HCT116 (cell line): ENCODE measurements at regions not wholly inside any gene's neighbourhood (a gene's known extent, or its start where the extent isn't known, plus 50 kb on each side); places are given as distances from the start of the nearest gene placed in this dataset.

Experiments
- ATAC-seq: fragments of 200-7000 bp; cut with Tn5 transposase; 2 replicates; pipeline ENCODE4 v1.9.1; 2020; ENCODE audit warnings: mild to moderate bottlenecking, moderate library complexity
- BruUV-seq: library from RNA; stranded (reverse); fragments of 400-500 nt; replicated peaks from 2 replicates; lab custom pipeline; 2021; lab: Mats Ljungman, UMichigan
- CTCF ChIA-PET: fragments of 300-600 bp; sonication (Branson Sonifier 250); formaldehyde crosslinking; loops from one replicate; lab custom pipeline; 2021; ENCODE audit warnings: antibody characterized with exemption; lab: Charles Lee
- POLR2A ChIA-PET: fragments of 300-600, 350-600 bp; sonication (Branson Sonifier 250); formaldehyde crosslinking; loops from one replicate; lab custom pipeline; 2021; ENCODE audit warnings: antibody characterized with exemption; lab: Charles Lee
- RAD21 ChIA-PET, 2 experiments: fragments of 300-600 bp; sonication (Branson Sonifier 250); formaldehyde crosslinking; loops; one replicate each; lab custom pipeline; 2023; ENCODE audit warnings: low total read pairs in 2 of 2; ENCODE audit not compliant: uncharacterized antibody in 2 of 2, unreplicated experiment in 2 of 2, low non-redundant PET in 1 of 2; lab: Charles Lee
- DNase-seq: peaks from one replicate; pipeline ENCODE4 v3.0.0-alpha.2; 2010; ENCODE audit warnings: low read depth, low spot score
- H2AFZ ChIP-seq: fragments of 200-600 bp; shearing (Covaris generic), sonication (generic); 2 replicates; pipeline ENCODE4 v1.6.1; 2017; ENCODE audit warnings: low read depth, mixed run types, mixed read lengths, antibody characterized with exemption, low read length; ENCODE audit not compliant: poor library complexity, severe bottlenecking
- H3K27ac ChIP-seq: 2 replicates; pipeline ENCODE4 v1.5.1; 2012; ENCODE audit warnings: low read depth, low read length
- H3K27me3 ChIP-seq: fragments of 200-600 bp; sonication (generic); 2 replicates; pipeline ENCODE4 v1.6.1; 2016; ENCODE audit warnings: mixed run types, low read length, mixed read lengths; ENCODE audit not compliant: insufficient read depth
- H3K36me3 ChIP-seq, 2 experiments: fragments of 200-500 bp in 1 of 2; fragments of 200-600 bp in 1 of 2; sonication (Bioruptor generic) in 1 of 2; sonication (generic) in 1 of 2; 2 replicates each; pipeline versions ENCODE4 v1.5.1 to v1.6.1; 2014 to 2016; ENCODE audit warnings: low read length in 2 of 2, inconsistent platforms in 1 of 2, mixed read lengths in 1 of 2, mixed run types in 1 of 2; ENCODE audit not compliant: insufficient read depth in 2 of 2, control insufficient read depth in 1 of 2
- H3K4me1 ChIP-seq, 2 experiments: fragments of 200-600 bp in 1 of 2; sonication (generic) in 1 of 2; 2 replicates each; pipeline versions ENCODE4 v1.5.1 to v1.6.1; 2012 to 2017; ENCODE audit warnings: low read length in 2 of 2, inconsistent platforms in 1 of 2, mild to moderate bottlenecking in 1 of 2, mixed read lengths in 1 of 2, mixed run types in 1 of 2, moderate library complexity in 1 of 2; ENCODE audit not compliant: insufficient read depth in 2 of 2, control insufficient read depth in 1 of 2
- H3K4me2 ChIP-seq: fragments of 200-600 bp; sonication (generic); 2 replicates; pipeline ENCODE4 v1.6.1; 2017; ENCODE audit warnings: mixed run types, low read length, mixed read lengths
- H3K4me3 ChIP-seq, 2 experiments: fragments of 200-600 bp in 1 of 2; sonication (generic) in 1 of 2; replicated peaks in 1 of 2; 2 replicates each; pipeline ENCODE4 v1.5.1; 2011 to 2016; ENCODE audit warnings: low read length in 2 of 2, control low read depth in 1 of 2, low read depth in 1 of 2, mild to moderate bottlenecking in 1 of 2, mixed read lengths in 1 of 2, mixed run types in 1 of 2
- H3K79me2 ChIP-seq: fragments of 200-600 bp; sonication (generic); 2 replicates; pipeline ENCODE4 v1.6.1; 2017; ENCODE audit warnings: mild to moderate bottlenecking, mixed run types, low read length, moderate library complexity, mixed read lengths; ENCODE audit not compliant: insufficient read depth
- H3K9ac ChIP-seq: fragments of 200-600 bp; sonication (generic); 2 replicates; pipeline ENCODE4 v1.6.1; 2016; ENCODE audit warnings: low read length, mixed read lengths
- H3K9me2 ChIP-seq: fragments of 200-600 bp; sonication (generic), shearing (Covaris generic); 2 replicates; pipeline ENCODE4 v1.6.1; 2017; ENCODE audit warnings: mixed run types, mild to moderate bottlenecking, moderate library complexity; ENCODE audit not compliant: insufficient read depth
- H3K9me3 ChIP-seq, 2 experiments: fragments of 200-500 bp in 1 of 2; fragments of 200-600 bp in 1 of 2; sonication (Bioruptor generic) in 1 of 2; sonication (generic) in 1 of 2; 2 replicates each; pipeline ENCODE4 v1.6.1; 2014 to 2017; ENCODE audit warnings: low read length in 2 of 2, mixed read lengths in 2 of 2, inconsistent platforms in 1 of 2, low read depth in 1 of 2, mild to moderate bottlenecking in 1 of 2, mixed run types in 1 of 2, moderate library complexity in 1 of 2; ENCODE audit not compliant: control insufficient read depth in 1 of 2, insufficient read depth in 1 of 2
- H4K20me1 ChIP-seq: fragments of 200-600 bp; sonication (generic), shearing (Covaris generic); 2 replicates; pipeline ENCODE4 v1.6.1; 2017; ENCODE audit warnings: mixed run types, mild to moderate bottlenecking, moderate library complexity; ENCODE audit not compliant: insufficient read depth
- CEBPB ChIP-seq: IDR thresholded peaks from 2 replicates; pipeline ENCODE4 v1.6.1; 2012; ENCODE audit warnings: low read depth
- CTCF ChIP-seq, 3 experiments: fragments of 200-600 bp in 1 of 3; sonication (generic) in 1 of 3; IDR thresholded peaks in 2 of 3; conservative IDR thresholded peaks in 1 of 3; 2 replicates each; pipeline ENCODE4 v1.5.1; 2012 to 2017; ENCODE audit warnings: low read depth in 2 of 3, low read length in 2 of 3, antibody characterized with exemption in 1 of 3, borderline replicate concordance in 1 of 3, control low read depth in 1 of 3, mild to moderate bottlenecking in 1 of 3, mixed read lengths in 1 of 3, mixed run types in 1 of 3, moderate library complexity in 1 of 3; ENCODE audit not compliant: insufficient read depth in 1 of 3
- EGR1 ChIP-seq: IDR thresholded peaks from 2 replicates; pipeline ENCODE4 v1.6.1; 2012; ENCODE audit warnings: low read depth
- FOSL1 ChIP-seq: IDR thresholded peaks from 2 replicates; pipeline ENCODE4 v1.6.1; 2012; ENCODE audit warnings: low read depth
- POLR2AphosphoS5 ChIP-seq: IDR thresholded peaks from 2 replicates; pipeline ENCODE4 v1.6.1; 2011; ENCODE audit warnings: mild to moderate bottlenecking, low read depth, low read length, moderate library complexity
- RAD21 ChIP-seq: IDR thresholded peaks from 2 replicates; pipeline ENCODE4 v1.6.1; 2012; ENCODE audit warnings: low read depth, mild to moderate bottlenecking
- YY1 ChIP-seq: IDR thresholded peaks from 2 replicates; pipeline ENCODE4 v1.6.1; 2011; ENCODE audit warnings: low read length, low read depth, moderate library complexity, mild to moderate bottlenecking; ENCODE audit not compliant: insufficient replicate concordance; ENCODE audit errors: extremely low read depth
- ZBTB33 ChIP-seq: IDR thresholded peaks from 2 replicates; pipeline ENCODE4 v1.6.1; 2011; ENCODE audit warnings: mild to moderate bottlenecking, low read length, moderate library complexity; ENCODE audit not compliant: insufficient replicate concordance; ENCODE audit errors: extremely low read depth
- ZNF274 ChIP-seq: fragments of 200-500 bp; sonication (Bioruptor generic); IDR thresholded peaks from 2 replicates; pipeline ENCODE4 v1.6.1; 2014; ENCODE audit warnings: mild to moderate bottlenecking, low read depth, low read length, inconsistent platforms
- intact Hi-C: fragments of 100-400 bp; cut with micrococcal nuclease; formaldehyde crosslinking; loops from 2 replicates; pipeline ENCODE4 v1.10.0; 2022
- TF ChIP-seq, protein P1 (sequence below): IDR thresholded peaks from 2 replicates; pipeline ENCODE4 v1.6.1; 2012

DNA sequence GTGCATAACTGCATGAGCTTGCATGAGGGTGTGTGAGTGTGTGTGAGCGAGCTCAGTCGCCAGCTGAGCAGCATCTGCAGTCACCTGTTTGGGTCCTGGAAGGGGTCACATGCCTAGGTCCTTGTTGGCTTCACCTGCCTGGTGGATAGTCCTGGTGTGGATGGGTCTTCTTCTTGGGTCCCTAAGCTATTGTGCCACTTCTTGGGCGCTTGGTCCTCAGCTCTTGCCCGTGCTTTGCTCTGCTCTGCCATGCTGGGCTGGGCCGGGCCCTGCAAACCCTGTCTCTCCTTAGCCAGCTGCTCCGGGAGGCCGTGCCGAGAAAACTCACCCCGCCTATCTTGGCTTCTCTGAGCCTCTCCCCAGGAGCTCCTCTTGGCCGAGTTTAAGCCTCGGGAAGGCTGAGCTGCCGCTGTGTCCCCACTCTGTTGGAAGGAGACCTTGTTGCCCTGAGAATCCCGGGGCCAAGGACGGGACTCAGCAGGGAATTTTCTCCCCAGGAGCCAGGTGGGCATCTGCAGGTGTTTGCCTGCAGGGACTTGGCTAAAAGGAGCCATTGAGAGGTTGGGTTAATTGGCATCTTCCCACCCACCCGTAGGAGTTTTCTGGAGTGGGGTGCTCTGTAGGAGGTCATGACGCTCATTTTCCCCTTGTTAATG is 300.8 kb downstream of the NDUFA10 start:
- ATAC-seq (no peak), DNase-seq (no peak)
- no peaks in the 10 kb centered on the region; a peak in 1 of 4 replicates for H3K9me3 ChIP-seq
- H3K9ac ChIP-seq = no peak overlapping the region
- TF ChIP-seq ZNF274 (no peak), FOSL1 (no peak), CEBPB (no peak), RAD21 (no peak), YY1 (no peak), CTCF (IDR thresholded peaks at IDR 0.05 in 2 of 3, conservative IDR thresholded peaks at IDR 0.05 in 1 of 3; ENCODE audit: borderline replicate concordance in 1 of 3, insufficient read depth in 1 of 3, low read depth in 2 of 3, low read length in 2 of 3) (no peak), EGR1 (no peak), POLR2AphosphoS5 (no peak), ZBTB33 (no peak)
- TF ChIP-seq, protein P1, sequence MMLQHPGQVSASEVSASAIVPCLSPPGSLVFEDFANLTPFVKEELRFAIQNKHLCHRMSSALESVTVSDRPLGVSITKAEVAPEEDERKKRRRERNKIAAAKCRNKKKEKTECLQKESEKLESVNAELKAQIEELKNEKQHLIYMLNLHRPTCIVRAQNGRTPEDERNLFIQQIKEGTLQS = no peak
- no peaks in the 10 kb centered on the region for H4K20me1 ChIP-seq
- CTCF ChIA-PET = no interaction called here
- POLR2A ChIA-PET = no interaction called here
- H2AFZ ChIP-seq = no peak overlapping the region
- no peaks in the 10 kb centered on the region for H3K4me1 ChIP-seq
- RAD21 ChIA-PET = no interaction called here
- H3K9me2 ChIP-seq = no peaks in the 10 kb centered on the region
- no TSS peak for BruUV-seq
- H3K4me2 ChIP-seq = no peak overlapping the region
- H3K36me3 ChIP-seq = no peaks in the 10 kb centered on the region
- no peak overlapping the region for H3K4me3 ChIP-seq
- no peak overlapping the region for H3K27ac ChIP-seq
- intact Hi-C loops = no loop called here
- no peaks in the 10 kb centered on the region for H3K27me3 ChIP-seq
- H3K79me2 ChIP-seq = no peaks in the 10 kb centered on the region
